HG02642 (cell line): ENCODE measurements at regions not wholly inside any gene's neighbourhood (a gene's known extent, or its start where the extent isn't known, plus 50 kb on each side); places are given as distances from the start of the nearest gene placed in this dataset.
"Not testable (repeated sequence)": the region's sequence is repeated elsewhere in the genome, so short reads cannot be mapped to it uniquely, and the experiment has no call there.

Experiments
- ATAC-seq: cut with Tn5 transposase; IDR thresholded peaks from one replicate; pipeline ENCODE4 v1.9.1; 2021; ENCODE audit warnings: mild to moderate bottlenecking; ENCODE audit not compliant: unreplicated experiment, poor library complexity

GRCh38 chr4:159776961-159777360 lies 674.1 kb downstream of the RAPGEF2 start:
- no peak for ATAC-seq

- ATAC-seq = no peak
Measured at GRCh38 chr4:159777689-159778088, 674.8 kb downstream of the RAPGEF2 start.

- ATAC-seq = no peak
Measured at GRCh38 chr4:159778298-159778697, 675.4 kb downstream of the RAPGEF2 start.

DNA sequence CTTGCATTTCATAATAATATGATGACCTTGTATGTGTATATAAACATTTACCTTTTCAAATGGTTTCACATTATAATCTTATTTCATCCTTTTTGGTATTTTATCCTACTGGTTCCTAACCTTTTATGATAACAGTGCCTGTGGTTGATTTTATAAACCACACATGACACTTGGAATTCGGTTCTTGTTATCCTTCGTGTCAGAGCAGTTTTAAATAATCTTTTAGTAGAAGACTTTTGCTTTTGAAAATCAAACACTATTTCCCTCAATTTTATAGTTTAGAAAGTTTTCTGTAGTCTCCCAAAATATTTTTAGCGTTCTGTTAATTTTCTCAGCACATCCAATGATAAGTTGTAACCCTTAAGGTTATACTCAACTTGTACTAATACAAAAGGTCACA lies 676.8 kb downstream of the RAPGEF2 start:
- ATAC-seq = no peak

- no peak for ATAC-seq
Measured at GRCh38 chr4:159780196-159780922, 677.5 kb downstream of the RAPGEF2 start.

GRCh38 chr4:159787901-159788300 lies 685.0 kb downstream of the RAPGEF2 start:
- ATAC-seq = no peak

GRCh38 chr4:159791334-159791733 lies 688.5 kb downstream of the RAPGEF2 start:
- no peak for ATAC-seq

DNA sequence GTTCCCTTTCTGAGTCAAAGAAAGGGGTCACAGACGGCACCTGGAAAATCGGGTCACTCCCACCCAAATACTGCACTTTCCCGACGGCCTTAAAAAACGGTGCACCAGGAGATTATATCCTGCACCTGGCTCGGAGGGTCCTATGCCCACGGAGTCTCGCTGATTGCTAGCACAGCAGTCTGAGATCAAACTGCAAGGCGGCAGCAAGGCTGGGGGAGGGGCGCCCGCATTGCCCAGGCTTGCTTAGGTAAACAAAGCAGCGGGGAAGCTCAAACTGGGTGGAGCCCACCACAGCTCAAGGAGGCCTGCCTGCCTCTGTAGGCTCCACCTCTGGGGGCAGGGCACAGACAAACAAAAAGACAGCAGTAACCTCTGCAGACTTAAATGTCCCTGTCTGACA lies 701.7 kb downstream of the RAPGEF2 start:
- not testable (repeated sequence) for ATAC-seq

GRCh38 chr4:159823743-159824142 lies 720.9 kb downstream of the RAPGEF2 start:
- ATAC-seq = no peak

- ATAC-seq = no peak
Measured at GRCh38 chr4:159828687-159829086, 725.8 kb downstream of the RAPGEF2 start.

DNA sequence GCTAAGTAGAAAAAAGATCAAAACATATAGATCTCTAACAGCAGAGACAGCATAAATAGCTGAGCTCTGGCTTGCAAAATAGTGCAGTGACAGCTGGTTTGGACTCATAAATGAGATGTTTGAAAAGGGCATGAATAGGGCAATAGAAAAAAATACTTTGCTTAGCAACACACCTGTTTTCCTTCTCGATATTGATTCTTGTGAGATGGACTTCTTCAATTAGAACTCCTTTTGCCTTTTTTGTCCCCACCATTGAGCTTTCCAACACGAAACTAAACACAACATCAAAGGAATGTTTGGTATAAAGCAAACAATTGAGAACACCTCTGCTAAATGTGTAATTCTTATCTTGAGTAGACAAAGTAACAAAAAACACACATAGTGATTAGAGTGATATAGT lies 726.3 kb downstream of the RAPGEF2 start:
- no peak for ATAC-seq

GRCh38 chr4:159837071-159837470 lies 734.2 kb downstream of the RAPGEF2 start:
- no peak for ATAC-seq

DNA sequence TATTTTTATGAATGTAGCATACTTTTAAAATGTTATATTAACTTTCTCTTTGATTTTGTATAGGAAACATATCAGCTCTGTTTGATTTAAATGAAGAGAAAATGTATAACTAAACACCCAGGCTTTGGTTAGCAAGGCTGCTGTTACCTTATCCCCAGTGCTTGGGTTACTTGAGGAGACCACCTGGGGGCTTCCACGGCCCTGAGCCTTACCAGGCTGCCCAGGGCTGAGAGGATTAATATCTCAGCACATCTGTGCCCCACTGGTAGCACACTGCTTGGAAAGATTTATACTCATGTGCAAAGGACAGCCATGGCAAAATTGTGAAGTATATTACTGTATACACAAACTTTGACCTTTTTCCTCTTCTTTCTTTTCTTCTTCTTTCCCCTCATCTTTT lies 752.9 kb downstream of the RAPGEF2 start:
- no peak for ATAC-seq

GRCh38 chr4:159856451-159856850 lies 753.6 kb downstream of the RAPGEF2 start:
- no peak for ATAC-seq

DNA sequence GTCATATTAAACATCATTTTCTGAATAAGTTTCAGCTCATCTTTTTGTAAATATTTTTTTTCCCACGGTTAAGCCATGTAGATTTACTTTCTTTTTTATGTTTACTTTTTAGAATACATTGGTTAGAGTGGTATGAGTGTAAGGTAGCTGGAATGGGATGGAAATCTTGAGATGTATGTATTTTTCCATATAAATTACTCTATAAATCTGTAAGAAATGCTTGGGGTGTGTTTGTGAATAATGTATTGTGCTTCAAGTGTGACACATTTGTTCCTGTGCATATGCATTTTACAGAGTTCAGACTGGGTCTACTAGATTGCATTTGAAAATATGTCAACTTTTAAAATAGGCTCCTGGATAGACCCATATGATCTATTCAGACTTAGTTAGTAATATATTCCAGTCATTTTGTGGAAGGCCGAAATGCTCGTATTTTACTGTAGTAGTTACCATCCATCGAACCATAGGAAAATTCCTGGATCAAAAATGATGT lies 756.8 kb downstream of the RAPGEF2 start:
- ATAC-seq = no peak

DNA sequence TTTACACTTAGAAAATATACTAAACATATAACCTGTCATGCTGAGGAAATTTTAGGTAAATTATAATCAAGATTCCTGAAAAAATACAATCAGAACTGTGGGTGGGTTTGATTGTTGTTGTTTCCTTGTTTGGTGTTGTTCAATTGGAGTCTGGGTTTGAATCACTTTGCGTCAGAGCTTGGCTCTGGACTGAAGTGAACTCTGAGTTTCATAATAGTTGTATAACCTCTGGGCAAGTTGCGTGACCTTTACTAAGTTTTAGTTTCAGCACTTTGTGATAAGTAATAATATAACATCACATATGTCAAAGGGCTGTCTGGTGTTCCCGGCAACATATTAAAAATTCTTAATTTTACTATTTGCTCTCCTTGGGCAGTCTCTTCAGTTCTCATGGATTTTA lies 758.1 kb downstream of the RAPGEF2 start:
- no peak for ATAC-seq

DNA sequence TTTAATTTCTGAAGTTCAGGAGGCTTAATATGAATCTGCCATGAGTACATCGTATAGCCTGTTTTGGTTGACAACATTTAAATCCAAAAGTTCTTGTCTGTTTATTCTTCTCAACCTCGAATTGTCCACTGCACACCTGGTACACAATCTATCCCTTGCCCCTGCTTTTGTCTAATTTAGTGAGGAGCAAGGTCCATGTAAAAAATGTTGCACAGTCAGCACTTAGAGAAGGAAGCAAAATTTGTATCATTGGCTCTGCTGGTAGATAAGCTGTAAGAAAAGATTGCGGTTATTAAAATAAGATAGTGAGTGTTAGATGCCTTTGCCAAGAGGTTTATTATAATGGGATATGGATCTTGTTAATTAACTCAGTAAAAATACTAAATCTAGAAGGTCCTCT lies 761.5 kb downstream of the RAPGEF2 start:
- ATAC-seq = no peak

DNA sequence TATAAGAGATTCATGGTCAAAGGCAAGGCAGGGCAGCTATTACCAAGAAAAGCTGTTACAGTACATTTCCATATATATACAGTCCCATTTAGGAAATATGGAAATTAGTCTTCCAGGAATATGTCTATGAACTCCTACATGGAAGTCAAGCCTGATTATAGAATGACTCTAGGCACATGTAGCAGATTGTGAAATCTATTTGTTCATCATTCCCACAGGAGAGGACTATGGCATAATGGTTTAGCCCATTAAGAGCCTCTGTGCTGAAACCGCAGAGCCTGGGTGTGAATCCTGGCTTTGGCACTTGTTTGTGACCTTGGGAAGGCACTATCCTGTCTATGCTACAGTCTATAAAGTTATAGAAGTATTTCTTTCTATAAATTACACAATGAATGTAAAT lies 764.8 kb downstream of the RAPGEF2 start:
- no peak for ATAC-seq

- not testable (repeated sequence) for ATAC-seq
Measured at GRCh38 chr4:159868936-159869335, 766.1 kb downstream of the RAPGEF2 start.

DNA sequence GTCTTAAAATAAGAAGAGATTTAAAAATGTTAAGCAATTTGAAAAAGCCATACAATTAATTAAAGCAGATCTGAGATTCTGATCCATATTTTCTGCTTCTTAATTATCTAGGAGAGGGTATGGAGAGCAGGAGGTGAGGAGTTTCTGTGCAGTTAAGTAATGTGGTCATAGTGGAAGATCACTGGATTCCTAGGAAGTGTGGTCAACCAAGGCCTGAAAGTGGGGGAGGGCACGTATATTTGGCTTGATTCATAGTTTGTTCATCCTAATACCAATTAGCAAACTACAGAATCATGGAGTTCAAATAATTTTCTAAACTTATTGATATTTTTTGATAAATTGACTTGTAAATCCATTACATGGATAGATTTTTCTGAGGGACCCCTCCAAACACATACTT lies 768.3 kb downstream of the RAPGEF2 start:
- no peak for ATAC-seq

- ATAC-seq = no peak
Measured at GRCh38 chr4:159881158-159881557, 778.3 kb downstream of the RAPGEF2 start.

- no peak for ATAC-seq
Measured at GRCh38 chr4:159884989-159885388, 782.1 kb downstream of the RAPGEF2 start.
